ENCODE measurements at regions not wholly inside any gene's neighbourhood (a gene's known extent, or its start where the extent isn't known, plus 50 kb on each side); places are given as distances from the start of the nearest gene placed in this dataset.

GRCh38 chrX:39451046-39451445, 646.7 kb downstream of the BCOR start:
- Histone ChIP-seq H3K36me3 (ENCODE audit: control insufficient read depth, insufficient read depth, low read length) (no peaks in the 10 kb centered on the region), H3K4me3 (ENCODE audit: low read length) (no peak overlapping the region), H3K9me3 (ENCODE audit: control insufficient read depth, low read length) (no peaks in the 10 kb centered on the region), H3K4me1 (ENCODE audit: control insufficient read depth, insufficient read depth, low read length) (no peaks in the 10 kb centered on the region), H3K9ac (ENCODE audit: extremely low read depth, low read length, poor library complexity, severe bottlenecking) (no peak overlapping the region), H3K27me3 (ENCODE audit: control insufficient read depth, insufficient read depth, low read length, poor library complexity, severe bottlenecking) (no peaks in the 10 kb centered on the region), H3K27ac (ENCODE audit: low read depth, low read length) (no peak overlapping the region)
- Mint-ChIP-seq H3K27ac (no peak overlapping the region), H3K4me1 (no peaks in the 10 kb centered on the region), H3K4me3 (no peak overlapping the region), H3K36me3 (ENCODE audit: low read depth) (no peaks in the 10 kb centered on the region), H3K27me3 (ENCODE audit: insufficient read depth) (peaks cover 3% of the 10 kb centered on the region), H3K9me3 (peaks cover 50% of the 10 kb centered on the region)
- DNase-seq, result no peak
- TF ChIP-seq CTCF (conservative IDR thresholded peaks at IDR 0.05), result no peak
- WGBS, 2 experiments (ENCODE audit: insufficient coverage in 1 of 2, insufficient read length in 1 of 2), result 75 to 93% methylated on average over 4 to 7 of the region's 7 CpGs

DNA sequence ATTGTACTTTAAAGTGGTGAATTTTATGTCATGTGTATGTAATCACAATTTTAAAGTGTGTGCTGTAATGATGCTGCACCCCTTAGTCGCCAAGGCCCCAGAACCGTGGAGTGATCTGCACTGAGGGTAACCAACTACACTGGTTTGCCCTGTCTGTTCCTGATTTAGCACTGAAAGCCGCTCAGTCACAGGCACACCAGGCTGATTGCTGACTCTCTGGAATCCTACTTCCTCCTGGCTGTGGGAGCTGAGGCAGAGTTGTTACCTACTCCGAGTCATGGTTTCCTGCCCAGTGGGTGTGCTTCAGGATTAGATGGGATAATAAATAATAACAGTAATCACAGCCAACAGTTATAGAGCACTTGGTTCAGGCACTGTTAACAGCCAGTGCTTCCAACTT, 645.4 kb downstream of the BCOR start:
- no peaks in the 10 kb centered on the region for H3K9me3 ChIP-seq (ENCODE audit: control insufficient read depth, low read length)
- H3K27ac Mint-ChIP-seq, result no peak overlapping the region
- H3K9me3 Mint-ChIP-seq, result peaks cover 56% of the 10 kb centered on the region
- no peaks in the 10 kb centered on the region for H3K4me1 ChIP-seq (ENCODE audit: control insufficient read depth, insufficient read depth, low read length)
- no peaks in the 10 kb centered on the region for H3K27me3 ChIP-seq (ENCODE audit: control insufficient read depth, insufficient read depth, low read length, poor library complexity, severe bottlenecking)
- no peaks in the 10 kb centered on the region for H3K36me3 ChIP-seq (ENCODE audit: control insufficient read depth, insufficient read depth, low read length)
- no peak overlapping the region for H3K9ac ChIP-seq (ENCODE audit: extremely low read depth, low read length, poor library complexity, severe bottlenecking)
- 96 to 100% methylated on average over 2 to 3 of the region's 4 CpGs for WGBS, 2 experiments (ENCODE audit: insufficient coverage in 1 of 2, insufficient read length in 1 of 2)
- TF ChIP-seq CTCF (conservative IDR thresholded peaks at IDR 0.05), result no peak
- H3K4me3 Mint-ChIP-seq, result no peak overlapping the region
- no peak overlapping the region for H3K27ac ChIP-seq (ENCODE audit: low read depth, low read length)
- no peaks in the 10 kb centered on the region for H3K36me3 Mint-ChIP-seq (ENCODE audit: low read depth)
- no peaks in the 10 kb centered on the region for H3K4me1 Mint-ChIP-seq
- peaks cover 4% of the 10 kb centered on the region for H3K27me3 Mint-ChIP-seq (ENCODE audit: insufficient read depth)
- no peak for DNase-seq
- no peak overlapping the region for H3K4me3 ChIP-seq (ENCODE audit: low read length)

DNA sequence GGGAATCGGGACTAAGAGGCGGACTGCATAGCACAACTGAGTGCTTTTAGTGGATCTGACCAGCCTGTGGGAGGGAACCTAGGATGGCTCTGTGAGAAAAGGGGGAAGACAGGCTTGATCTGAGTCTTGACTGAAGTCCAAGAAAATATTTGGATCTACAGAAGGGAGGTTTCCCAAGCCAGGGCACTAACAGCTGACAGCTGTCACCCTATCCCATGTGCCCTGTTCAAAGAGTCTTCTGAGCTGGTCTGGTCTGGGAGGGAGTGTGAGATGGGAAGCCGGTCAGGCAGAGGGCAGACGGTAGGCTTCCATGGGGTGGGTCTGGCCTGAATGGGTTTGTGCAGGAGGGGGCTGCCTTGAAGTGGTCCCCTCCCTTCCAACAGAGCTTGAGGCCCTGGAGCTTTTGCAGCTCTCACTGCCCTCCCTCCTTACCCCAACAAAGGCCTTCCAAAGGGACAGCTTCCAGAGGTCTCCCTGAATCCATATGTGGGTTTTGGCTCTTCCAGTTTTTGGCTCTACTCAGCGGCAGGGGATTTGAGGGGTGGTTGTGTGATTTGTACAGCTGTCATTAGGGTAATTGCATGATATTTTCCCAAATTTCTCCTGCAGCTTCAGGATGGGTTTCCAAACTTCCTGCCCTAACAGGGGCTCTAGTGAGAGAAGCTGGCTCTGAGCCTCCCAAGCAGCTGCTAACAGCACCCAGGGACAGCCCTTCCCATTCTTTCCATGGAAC, 643.7 kb downstream of the BCOR start:
- H3K4me3 Mint-ChIP-seq, result no peak overlapping the region
- H3K27ac Mint-ChIP-seq, result no peak overlapping the region
- Histone ChIP-seq H3K4me1 (ENCODE audit: control insufficient read depth, insufficient read depth, low read length) (no peaks in the 10 kb centered on the region), H3K4me3 (ENCODE audit: low read length) (no peak overlapping the region), H3K27me3 (ENCODE audit: control insufficient read depth, insufficient read depth, low read length, poor library complexity, severe bottlenecking) (no peaks in the 10 kb centered on the region), H3K27ac (ENCODE audit: low read depth, low read length) (no peak overlapping the region), H3K36me3 (ENCODE audit: control insufficient read depth, insufficient read depth, low read length) (no peaks in the 10 kb centered on the region), H3K9me3 (ENCODE audit: control insufficient read depth, low read length) (no peaks in the 10 kb centered on the region), H3K9ac (ENCODE audit: extremely low read depth, low read length, poor library complexity, severe bottlenecking) (no peak overlapping the region)
- no peaks in the 10 kb centered on the region for H3K4me1 Mint-ChIP-seq
- peaks cover 58% of the 10 kb centered on the region for H3K9me3 Mint-ChIP-seq
- peaks cover 11% of the 10 kb centered on the region for H3K27me3 Mint-ChIP-seq (ENCODE audit: insufficient read depth)
- no peaks in the 10 kb centered on the region for H3K36me3 Mint-ChIP-seq (ENCODE audit: low read depth)
- no peak for DNase-seq
- WGBS, 2 experiments (ENCODE audit: insufficient coverage in 1 of 2, insufficient read length in 1 of 2), result 99 to 100% methylated on average over 2 to 5 of the region's 5 CpGs
- no peak for TF ChIP-seq CTCF (conservative IDR thresholded peaks at IDR 0.05)

All from endodermal cell (in vitro differentiated cells).